AG09319 (cell line): ENCODE measurements at regions not wholly inside any gene's neighbourhood (a gene's known extent, or its start where the extent isn't known, plus 50 kb on each side); places are given as distances from the start of the nearest gene placed in this dataset.
"Not testable (repeated sequence)": the region's sequence is repeated elsewhere in the genome, so short reads cannot be mapped to it uniquely, and the experiment has no call there.

Experiments
- DNase-seq: peaks from one replicate; pipeline ENCODE4 v3.0.0-alpha.2; 2010; ENCODE audit warnings: low read depth; ENCODE audit errors: extremely low read depth
- TF ChIP-seq, protein P1 (sequence below): IDR thresholded peaks from 2 replicates; pipeline ENCODE4 v1.5.1; 2011; ENCODE audit warnings: low read depth, mild to moderate bottlenecking, inconsistent platforms, low read length, moderate library complexity

GRCh38 chr1:112133487-112133886 is 144.0 kb upstream of the KCND3 start:
- no peak for DNase-seq
- TF ChIP-seq, protein P1, sequence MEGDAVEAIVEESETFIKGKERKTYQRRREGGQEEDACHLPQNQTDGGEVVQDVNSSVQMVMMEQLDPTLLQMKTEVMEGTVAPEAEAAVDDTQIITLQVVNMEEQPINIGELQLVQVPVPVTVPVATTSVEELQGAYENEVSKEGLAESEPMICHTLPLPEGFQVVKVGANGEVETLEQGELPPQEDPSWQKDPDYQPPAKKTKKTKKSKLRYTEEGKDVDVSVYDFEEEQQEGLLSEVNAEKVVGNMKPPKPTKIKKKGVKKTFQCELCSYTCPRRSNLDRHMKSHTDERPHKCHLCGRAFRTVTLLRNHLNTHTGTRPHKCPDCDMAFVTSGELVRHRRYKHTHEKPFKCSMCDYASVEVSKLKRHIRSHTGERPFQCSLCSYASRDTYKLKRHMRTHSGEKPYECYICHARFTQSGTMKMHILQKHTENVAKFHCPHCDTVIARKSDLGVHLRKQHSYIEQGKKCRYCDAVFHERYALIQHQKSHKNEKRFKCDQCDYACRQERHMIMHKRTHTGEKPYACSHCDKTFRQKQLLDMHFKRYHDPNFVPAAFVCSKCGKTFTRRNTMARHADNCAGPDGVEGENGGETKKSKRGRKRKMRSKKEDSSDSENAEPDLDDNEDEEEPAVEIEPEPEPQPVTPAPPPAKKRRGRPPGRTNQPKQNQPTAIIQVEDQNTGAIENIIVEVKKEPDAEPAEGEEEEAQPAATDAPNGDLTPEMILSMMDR = no peak

GRCh38 chr1:112140743-112141142 is 151.3 kb upstream of the KCND3 start:
- no peak for DNase-seq
- TF ChIP-seq, protein P1 = no peak

DNA sequence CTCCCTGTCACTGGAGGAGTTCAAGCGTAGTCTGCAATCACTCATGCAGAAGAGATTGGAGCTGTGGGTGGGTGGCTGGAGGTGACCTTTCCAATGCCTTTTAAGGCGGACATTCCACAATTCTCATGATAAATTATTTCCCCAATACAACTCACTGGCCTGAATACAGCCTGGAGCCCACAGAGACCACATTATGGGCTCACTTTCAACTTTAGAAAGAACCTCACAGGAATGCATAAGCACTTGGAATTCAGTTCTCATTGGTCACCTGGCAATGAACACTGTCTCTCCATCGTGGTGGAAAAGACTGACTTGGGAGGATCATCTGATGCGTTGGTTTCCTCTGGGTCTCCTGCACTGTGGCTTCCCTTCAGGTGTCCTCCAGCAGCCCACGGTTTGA is 151.8 kb upstream of the KCND3 start:
- no peak for DNase-seq
- TF ChIP-seq, protein P1 = no peak

GRCh38 chr1:112141923-112142322 is 152.5 kb upstream of the KCND3 start:
- TF ChIP-seq, protein P1 = no peak

GRCh38 chr1:112143871-112144441 is 154.5 kb upstream of the KCND3 start:
- DNase-seq = no peak
- TF ChIP-seq, protein P1 = no peak

More at GRCh38 chr1:112141923-112142322, 152.5 kb upstream of the KCND3 start:
- no peak for DNase-seq

- DNase-seq = no peak
- TF ChIP-seq, protein P1 = no peak
Observed at GRCh38 chr1:112144733-112145426, 155.4 kb upstream of the KCND3 start.

DNA sequence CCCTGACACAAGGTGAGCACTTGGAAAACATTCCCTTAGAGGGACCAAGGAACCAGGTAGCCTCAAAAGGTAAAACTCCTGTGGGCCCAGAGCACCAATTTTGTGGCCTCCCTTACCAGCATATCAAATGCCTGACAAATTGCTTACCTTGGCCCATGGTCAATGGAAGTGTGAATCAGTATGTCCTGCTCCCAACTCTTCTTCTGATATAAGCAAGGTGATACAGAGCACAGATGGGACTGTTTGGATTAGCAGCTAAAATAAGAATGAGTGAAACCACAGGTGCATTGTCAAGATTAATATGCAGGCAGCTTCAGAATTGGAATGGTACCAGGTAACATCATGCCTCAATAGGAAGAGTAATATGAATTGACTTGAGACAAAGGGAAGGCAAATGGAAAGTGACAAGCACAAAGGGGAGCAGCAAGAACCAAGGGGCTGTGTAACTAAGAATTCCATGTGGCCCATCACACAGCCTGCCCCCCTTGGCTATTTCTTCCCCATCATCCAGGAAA is 156.8 kb upstream of the KCND3 start:
- TF ChIP-seq, protein P1 = no peak
- no peak for DNase-seq

DNA sequence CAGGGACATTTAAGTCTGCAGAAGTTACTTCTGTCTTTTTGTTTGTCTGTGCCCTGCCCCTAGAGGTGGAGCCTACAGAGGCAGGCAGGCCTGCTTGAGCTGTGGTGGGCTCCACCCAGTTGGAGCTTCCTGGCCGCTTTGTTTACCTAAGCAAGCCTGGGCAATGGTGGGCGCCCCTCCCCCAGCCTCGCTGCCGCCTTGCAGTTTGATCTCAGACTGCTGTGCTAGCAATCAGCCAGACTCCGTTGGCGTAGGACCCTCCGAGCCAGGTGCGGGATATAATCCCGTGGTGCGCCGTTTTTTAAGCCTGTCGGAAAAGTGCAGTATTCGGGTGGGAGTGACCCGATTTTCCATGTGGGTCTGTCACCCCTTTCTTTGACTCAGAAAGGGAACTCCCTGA is 170.7 kb upstream of the KCND3 start:
- not testable (repeated sequence) for DNase-seq
